ENCODE measurements at regions not wholly inside any gene's neighbourhood (a gene's known extent, or its start where the extent isn't known, plus 50 kb on each side); places are given as distances from the start of the nearest gene placed in this dataset.
A peak's percentile ranks its signal among the peaks of the same experiment; 100 is the strongest.

- DNase-seq (ENCODE audit: missing footprints) (no peak), ATAC-seq (peak; percentile 75)
- intact Hi-C loops (cut with DNase I): no loop called here
These were observed 394.6 kb downstream of the AEBP2 start for GRCh38 chr12:19833775-19834501.

- intact Hi-C loops (cut with DNase I): no loop called here
- no peak for DNase-seq (ENCODE audit: missing footprints)
- no peak for ATAC-seq
These were observed 395.3 kb downstream of the AEBP2 start for GRCh38 chr12:19834592-19834991.

- intact Hi-C loops (cut with DNase I): no loop called here
- no peak for DNase-seq (ENCODE audit: missing footprints)
- ATAC-seq: no peak
These were observed 396.8 kb downstream of the AEBP2 start for GRCh38 chr12:19836056-19836455.

GRCh38 chr12:19836456-19836855, 397.2 kb downstream of the AEBP2 start:
- intact Hi-C loops (cut with DNase I): no loop called here
- ATAC-seq: no peak
- no peak for DNase-seq (ENCODE audit: missing footprints)

- intact Hi-C loops (cut with DNase I): no loop called here
- DNase-seq (ENCODE audit: missing footprints): no peak
- ATAC-seq: peak; percentile 46
These were observed 398.3 kb downstream of the AEBP2 start for GRCh38 chr12:19837543-19837942.

- intact Hi-C loops (cut with DNase I): loop anchor here (10.0 kb wide), 1 partner anchor 163 kb away; no protein-coding TSS in a partner anchor
- DNase-seq (ENCODE audit: missing footprints) (no peak), ATAC-seq (no peak)
These were observed 402.2 kb downstream of the AEBP2 start for GRCh38 chr12:19841451-19841850.

GRCh38 chr12:19842116-19842515, 402.8 kb downstream of the AEBP2 start:
- peak; percentile 18 for ATAC-seq
- intact Hi-C loops (cut with DNase I): loop anchor here (10.0 kb wide), 1 partner anchor 163 kb away; no protein-coding TSS in a partner anchor
- DNase-seq (ENCODE audit: missing footprints): no peak

GRCh38 chr12:19844224-19844623, 404.9 kb downstream of the AEBP2 start:
- ATAC-seq (no peak), DNase-seq (ENCODE audit: missing footprints) (no peak)
- intact Hi-C loops (cut with DNase I): loop anchor here (10.0 kb wide), 1 partner anchor 161 kb away; no protein-coding TSS in a partner anchor

GRCh38 chr12:19846574-19846973, 407.3 kb downstream of the AEBP2 start:
- intact Hi-C loops (cut with DNase I): loop anchor here (5.0 to 10.0 kb wide), 5 partner anchors 36 to 531 kb away; no protein-coding TSS in a partner anchor
- ATAC-seq (no peak), DNase-seq (ENCODE audit: missing footprints) (no peak)

GRCh38 chr12:19847294-19848059, 408.2 kb downstream of the AEBP2 start:
- DNase-seq (ENCODE audit: missing footprints) (no peak), ATAC-seq (peak; percentile 91)
- intact Hi-C loops (cut with DNase I): loop anchor here (1.0 to 10.0 kb wide), 6 partner anchors 35 to 530 kb away; no protein-coding TSS in a partner anchor

- no peak for ATAC-seq
- intact Hi-C loops (cut with DNase I): loop anchor here (5.0 to 10.0 kb wide), 5 partner anchors 34 to 529 kb away; no protein-coding TSS in a partner anchor
- DNase-seq (ENCODE audit: missing footprints): no peak
These were observed 409.1 kb downstream of the AEBP2 start for GRCh38 chr12:19848421-19848820.

- no peak for DNase-seq (ENCODE audit: missing footprints)
- intact Hi-C loops (cut with DNase I): loop anchor here (5.0 to 10.0 kb wide), 5 partner anchors 33 to 528 kb away; no protein-coding TSS in a partner anchor
- no peak for ATAC-seq
These were observed 409.9 kb downstream of the AEBP2 start for GRCh38 chr12:19849208-19849607.

- intact Hi-C loops (cut with DNase I): no loop called here
- ATAC-seq (no peak), DNase-seq (ENCODE audit: missing footprints) (no peak)
These were observed 411.2 kb downstream of the AEBP2 start for GRCh38 chr12:19850346-19851065.

GRCh38 chr12:19852100-19852855, 413.0 kb downstream of the AEBP2 start:
- no peak for ATAC-seq
- no peak for DNase-seq (ENCODE audit: missing footprints)
- intact Hi-C loops (cut with DNase I): no loop called here

GRCh38 chr12:19855851-19856250, 416.6 kb downstream of the AEBP2 start:
- DNase-seq (ENCODE audit: missing footprints) (no peak), ATAC-seq (no peak)
- intact Hi-C loops (cut with DNase I): no loop called here

GRCh38 chr12:19856389-19856788, 417.1 kb downstream of the AEBP2 start:
- DNase-seq (ENCODE audit: missing footprints): no peak
- peak; percentile 51 for ATAC-seq
- intact Hi-C loops (cut with DNase I): no loop called here

GRCh38 chr12:19857204-19857603, 417.9 kb downstream of the AEBP2 start:
- ATAC-seq: peak; percentile 24
- intact Hi-C loops (cut with DNase I): no loop called here

GRCh38 chr12:19867151-19867550, 427.9 kb downstream of the AEBP2 start:
- intact Hi-C loops (cut with DNase I): no loop called here
- no peak for ATAC-seq
- no peak for DNase-seq (ENCODE audit: missing footprints)

More at GRCh38 chr12:19857204-19857603, 417.9 kb downstream of the AEBP2 start:
- DNase-seq (ENCODE audit: missing footprints): no peak

Data from Right ventricle myocardium inferior (tissue), 1 donor.